ENCODE measurements at regions not wholly inside any gene's neighbourhood (a gene's known extent, or its start where the extent isn't known, plus 50 kb on each side); places are given as distances from the start of the nearest gene placed in this dataset.

DNA sequence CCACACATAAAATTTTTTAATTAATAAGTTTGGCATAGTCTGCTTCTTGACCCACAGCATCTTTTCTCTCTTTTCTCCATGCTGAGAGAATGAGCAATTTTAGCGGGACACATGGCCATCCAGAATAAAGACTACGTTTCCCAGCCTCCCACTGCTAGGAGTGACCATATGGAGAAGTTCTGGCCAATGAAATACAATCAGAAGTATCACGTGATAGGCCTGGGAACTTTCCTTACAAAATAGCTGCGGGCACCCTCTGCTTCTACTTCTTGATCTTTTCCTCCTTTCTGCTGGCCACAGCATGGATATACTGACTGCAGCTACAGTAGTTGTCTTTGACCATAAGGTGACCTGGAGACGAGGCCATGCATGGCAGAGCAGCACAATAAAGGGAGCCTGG is 348.0 kb downstream of the BCOR start:
- no peak for TF ChIP-seq POLR2A (IDR thresholded peaks at IDR 0.05)
- TF ChIP-seq, protein P1, sequence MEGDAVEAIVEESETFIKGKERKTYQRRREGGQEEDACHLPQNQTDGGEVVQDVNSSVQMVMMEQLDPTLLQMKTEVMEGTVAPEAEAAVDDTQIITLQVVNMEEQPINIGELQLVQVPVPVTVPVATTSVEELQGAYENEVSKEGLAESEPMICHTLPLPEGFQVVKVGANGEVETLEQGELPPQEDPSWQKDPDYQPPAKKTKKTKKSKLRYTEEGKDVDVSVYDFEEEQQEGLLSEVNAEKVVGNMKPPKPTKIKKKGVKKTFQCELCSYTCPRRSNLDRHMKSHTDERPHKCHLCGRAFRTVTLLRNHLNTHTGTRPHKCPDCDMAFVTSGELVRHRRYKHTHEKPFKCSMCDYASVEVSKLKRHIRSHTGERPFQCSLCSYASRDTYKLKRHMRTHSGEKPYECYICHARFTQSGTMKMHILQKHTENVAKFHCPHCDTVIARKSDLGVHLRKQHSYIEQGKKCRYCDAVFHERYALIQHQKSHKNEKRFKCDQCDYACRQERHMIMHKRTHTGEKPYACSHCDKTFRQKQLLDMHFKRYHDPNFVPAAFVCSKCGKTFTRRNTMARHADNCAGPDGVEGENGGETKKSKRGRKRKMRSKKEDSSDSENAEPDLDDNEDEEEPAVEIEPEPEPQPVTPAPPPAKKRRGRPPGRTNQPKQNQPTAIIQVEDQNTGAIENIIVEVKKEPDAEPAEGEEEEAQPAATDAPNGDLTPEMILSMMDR (IDR thresholded peaks at IDR 0.05), result no peak
